Fibroblast of skin of left quadriceps (primary cell): ENCODE measurements at regions not wholly inside any gene's neighbourhood (a gene's known extent, or its start where the extent isn't known, plus 50 kb on each side); places are given as distances from the start of the nearest gene placed in this dataset.
"Not testable (repeated sequence)": the region's sequence is repeated elsewhere in the genome, so short reads cannot be mapped to it uniquely, and the experiment has no call there.

Source experiments
- DNase-seq, 2 experiments: peaks; one replicate each; pipeline ENCODE4 v3.0.0-alpha.2; 2013; ENCODE audit warnings: low read depth in 2 of 2

DNA sequence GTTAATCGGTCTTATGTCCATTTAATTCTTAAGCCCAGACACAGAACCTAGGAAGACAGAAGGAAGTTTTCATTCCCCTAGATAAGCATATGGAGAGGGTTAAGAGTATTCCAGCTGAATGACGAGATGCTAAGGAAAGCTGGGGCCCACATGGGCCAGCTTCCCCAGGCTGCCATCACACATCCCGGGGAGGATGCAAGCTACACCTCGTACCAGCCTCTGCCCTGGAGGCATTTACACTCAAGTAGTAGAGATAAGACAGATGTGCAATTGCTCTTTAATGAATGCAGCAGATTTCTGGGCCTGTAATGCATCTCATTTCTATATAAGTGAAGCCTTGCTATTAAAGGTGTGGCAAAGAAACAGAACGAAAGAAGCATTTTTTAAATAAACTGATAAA is 144.5 kb downstream of the MEX3B start:
- no peak for DNase-seq

DNA sequence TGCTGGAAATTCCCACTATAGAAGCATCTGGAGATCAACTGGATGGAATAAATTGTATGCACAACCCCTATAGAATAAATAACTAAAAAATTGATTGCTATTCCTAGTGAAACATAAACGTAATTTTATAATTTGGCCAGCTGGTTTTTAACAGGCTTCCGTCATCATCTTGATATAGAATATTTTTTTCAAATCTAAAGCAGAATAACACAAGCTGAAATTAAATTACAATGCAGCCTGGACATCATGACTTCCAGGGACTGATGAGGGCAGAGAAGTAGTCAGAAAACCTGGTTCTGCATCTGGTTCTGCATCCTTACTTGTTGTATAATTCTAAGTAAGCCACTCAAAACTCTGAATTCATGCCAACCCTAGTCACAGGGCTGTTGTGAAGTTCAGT is 146.1 kb downstream of the MEX3B start:
- no peak for DNase-seq

DNA sequence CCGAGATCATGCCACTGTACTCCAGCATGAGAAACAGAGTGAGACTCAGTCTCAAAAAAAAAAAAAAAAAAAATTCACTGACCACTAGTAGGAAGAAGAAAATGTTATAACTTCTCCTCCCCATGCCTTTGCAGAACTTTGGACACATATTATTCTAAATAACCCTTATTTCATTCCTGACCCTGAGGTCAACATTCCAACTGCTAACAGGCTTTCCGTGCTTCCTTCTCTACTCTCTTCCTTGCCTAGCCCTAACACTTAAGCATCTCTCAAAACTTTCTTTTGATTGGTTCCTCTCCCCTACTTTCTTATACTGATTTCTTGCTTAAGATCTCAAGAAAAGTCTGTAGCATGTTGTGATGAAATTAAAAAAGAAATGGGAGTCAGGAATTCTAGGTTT is 146.8 kb downstream of the MEX3B start:
- no peak for DNase-seq

DNA sequence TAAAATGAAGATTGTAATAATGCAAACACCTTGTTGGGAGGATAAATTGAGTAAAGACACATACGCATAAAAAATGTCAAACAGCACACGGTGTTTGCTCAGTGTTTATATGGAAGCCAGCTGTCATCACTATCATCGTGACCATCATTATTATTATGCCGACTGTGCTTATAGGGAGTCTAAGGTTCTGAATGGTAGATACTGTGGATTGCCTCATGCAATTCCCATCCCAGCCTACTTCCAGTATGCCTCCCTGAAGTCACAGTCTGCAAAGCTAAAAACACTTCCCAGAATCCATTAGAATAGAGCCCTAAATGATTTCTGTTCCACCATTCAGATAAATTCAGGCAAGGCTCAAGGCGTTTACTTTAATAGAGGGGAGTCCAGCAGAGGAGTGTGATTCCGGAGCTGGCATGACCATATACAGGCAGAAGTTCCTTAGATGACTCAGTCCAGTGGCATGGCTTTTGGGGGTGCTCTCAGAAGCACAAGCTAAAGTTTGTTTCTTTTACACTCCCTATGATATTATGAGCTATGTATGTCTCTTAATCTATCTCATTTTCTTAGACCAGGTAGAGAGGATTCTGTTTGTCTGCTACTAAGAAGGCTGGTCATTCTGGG is 148.7 kb downstream of the MEX3B start:
- DNase-seq = peak; percentile 66 to 67

DNA sequence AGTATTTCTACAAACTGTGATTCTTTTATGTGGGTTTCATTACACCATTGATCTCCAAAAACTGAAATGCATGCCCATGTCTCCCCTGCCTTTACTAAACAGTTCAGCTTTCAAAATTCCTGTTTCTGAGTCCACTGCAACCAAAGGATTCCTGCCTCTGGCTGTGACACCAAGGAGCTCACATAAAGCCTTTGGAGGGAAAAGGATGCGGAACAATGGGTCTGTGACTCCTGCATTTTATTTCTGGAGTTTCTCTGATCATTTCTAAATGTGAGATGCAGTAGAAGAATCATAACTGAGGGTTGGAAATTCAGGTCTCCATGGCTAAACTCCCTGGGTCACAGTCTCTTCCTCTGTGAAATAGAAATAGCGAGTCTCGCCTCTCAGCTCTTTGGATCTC is 149.5 kb downstream of the MEX3B start:
- no peak for DNase-seq

DNA sequence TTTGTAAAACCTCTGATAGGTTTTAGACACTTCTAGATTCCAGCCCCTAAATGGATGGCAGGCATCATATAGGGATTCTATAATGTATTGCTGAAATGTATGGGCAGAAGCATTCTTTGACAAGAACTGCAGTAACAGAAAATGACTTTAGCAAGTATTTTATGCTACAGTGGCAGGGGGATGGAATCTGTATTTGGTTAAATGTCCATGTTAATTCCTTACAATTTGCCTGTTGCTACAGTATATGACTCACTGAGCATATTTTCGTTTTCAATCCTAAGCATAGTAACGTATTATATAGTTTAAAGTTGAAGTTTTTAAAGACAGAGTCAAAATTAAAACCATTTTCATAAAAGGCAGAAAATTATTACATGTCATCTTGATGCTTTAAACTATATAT is 150.1 kb downstream of the MEX3B start:
- DNase-seq = peak in 1 of 2 experiments; percentile 24

DNA sequence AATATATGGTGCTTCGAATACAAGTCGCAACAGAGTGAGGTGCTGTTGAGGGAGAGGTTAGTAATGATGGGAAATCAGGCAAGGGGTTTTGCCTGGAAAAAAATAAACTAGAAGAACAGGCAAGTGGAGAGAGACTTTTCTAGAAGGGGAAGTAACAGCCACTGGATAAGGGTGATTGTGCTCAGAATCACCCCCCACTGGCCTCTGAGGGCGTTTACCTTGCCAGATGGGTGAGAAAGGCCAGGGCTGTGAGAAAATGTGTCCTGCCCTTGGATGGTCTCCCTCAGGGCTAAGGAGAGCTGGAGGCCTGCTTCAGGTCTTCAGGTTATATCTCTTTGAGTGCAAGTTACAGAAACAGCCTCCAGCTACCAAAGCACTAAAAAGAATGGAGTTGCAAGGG is 151.8 kb downstream of the MEX3B start:
- no peak for DNase-seq

DNA sequence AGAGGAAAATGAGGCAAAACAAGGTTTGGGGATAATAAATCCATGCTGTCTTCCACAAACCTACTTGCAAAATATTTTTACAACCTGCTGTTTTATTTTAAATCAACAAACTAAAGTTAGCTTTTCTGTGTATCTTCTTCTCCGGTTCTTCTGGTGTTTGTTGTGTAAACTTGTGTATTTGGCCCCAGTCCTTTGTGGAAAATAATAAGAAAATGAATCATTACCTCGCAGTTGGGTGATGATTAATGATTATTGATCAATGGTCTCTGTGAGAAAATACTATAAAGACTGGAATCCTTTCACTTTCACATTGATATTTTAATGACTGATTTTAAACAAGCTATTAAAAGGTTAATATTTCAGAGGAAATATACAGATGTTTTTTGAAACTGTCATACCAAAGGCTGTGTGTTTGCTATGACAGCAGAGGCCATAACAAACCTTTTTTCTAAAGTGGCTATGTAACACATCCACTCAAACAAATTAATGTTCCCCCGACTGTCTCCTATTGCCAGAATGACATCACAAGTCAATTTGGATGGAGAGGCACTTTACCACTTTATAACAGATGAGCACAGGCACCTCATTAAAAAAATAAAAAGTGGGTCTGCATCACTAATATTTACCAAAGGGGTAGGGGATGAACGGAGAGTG is 152.5 kb downstream of the MEX3B start:
- no peak for DNase-seq

DNA sequence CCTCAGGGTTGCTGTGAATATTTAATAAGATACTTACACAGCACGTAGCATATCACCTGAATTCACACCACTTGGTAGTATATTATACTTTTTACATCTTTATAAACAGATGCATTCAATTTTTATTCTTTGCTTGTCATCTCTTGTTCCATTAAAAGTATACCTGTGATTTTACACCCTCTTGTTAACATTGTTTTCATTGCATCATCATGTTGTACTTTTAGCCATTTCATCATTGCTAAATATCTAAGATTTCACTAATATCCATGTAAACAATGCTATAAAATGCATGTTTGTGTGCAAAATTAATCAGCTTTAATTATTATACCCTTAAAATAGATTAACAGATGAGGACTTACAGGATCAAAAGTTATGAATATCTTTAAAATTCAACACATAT is 155.3 kb downstream of the MEX3B start:
- no peak for DNase-seq

DNA sequence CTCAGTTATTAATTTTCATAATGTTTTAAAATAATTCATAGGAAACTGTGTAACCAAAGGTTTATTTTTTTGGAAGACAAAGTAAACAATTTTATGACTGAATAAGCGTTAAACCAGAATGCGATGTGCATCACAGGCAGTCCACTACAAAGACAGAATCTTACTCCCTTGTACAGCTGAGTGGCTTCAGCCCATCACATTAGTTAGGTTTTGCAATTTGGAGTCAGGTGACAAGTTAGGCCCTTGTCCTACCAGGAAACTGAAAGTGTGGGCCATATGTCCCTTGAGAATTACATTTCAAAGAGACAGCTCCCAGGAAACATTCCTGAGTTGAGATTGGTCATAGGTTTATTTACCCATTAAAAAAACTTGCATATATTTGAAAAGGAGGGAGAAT is 156.3 kb downstream of the MEX3B start:
- no peak for DNase-seq

DNA sequence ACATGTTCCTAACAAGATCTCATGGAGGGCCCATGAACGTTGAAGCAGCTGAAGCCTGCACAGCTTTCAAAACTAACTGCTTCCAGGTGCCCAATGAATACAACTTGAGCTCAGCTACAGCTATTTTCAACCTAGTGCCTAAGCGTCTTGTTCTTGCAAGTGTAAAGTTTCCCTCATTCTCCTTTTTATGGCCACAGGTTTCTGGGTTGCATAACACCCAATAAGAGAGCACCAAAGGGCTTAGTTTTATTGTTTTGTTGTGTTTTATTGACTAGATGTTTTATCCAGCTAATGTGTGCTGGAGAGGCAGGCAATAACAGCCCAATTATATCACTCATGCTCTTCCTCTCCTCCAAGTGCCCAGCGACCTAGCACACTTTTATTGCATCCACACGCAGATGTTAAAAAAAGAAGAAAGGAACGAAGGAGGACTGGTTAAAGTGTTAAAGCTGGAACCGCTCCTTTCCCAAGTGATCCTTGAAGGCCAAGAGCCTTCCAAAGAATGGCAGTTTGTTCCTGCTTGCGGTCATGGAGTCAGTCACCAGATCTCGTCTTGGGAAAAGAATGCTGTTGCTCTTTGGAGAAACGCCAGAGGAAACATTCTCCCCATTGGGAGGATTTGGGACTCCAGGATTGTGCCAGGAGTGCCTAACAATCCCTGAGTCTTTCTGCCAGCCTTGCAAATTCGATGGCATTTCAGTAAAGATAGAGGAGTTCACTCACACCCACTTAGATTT is 156.9 kb downstream of the MEX3B start:
- DNase-seq = peak in 1 of 2 experiments; percentile 44

DNA sequence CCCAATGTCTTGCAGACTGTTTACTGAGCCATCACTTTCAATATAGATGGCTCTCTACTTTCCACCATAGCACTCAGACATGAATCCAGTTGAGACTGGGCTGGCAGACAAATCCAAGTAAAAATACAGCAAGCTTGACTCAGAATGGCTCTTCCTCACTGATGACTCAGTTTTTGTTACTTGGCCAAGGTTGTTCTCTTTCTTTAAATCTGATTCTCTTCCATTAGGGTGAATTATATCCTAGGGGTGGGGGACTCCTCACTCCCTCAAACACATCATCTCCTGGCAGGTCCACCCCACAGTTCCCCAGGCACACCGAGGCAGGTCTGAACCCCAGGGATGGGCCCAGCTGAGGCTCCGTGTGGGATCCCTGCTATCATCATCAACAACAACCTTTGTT is 157.9 kb downstream of the MEX3B start:
- DNase-seq = peak; percentile 56 to 67

DNA sequence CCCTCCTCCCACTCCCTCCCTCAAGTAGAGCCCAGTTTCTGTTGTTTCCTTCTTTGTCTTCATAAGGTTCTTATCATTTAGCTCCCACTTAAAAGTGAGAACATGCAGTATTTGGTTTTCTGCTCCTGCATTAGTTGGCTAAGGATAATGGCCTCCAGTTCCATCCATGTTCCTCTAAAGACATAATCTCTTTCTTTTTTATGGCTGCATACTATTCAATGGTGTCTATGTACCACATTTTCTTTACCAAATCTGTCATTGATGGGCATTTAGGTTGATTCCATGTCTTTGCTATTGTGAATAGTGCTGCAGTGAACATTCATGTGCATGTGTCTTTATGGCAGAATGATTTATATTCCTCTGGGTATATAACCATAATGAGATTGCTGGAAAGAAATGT is 158.6 kb downstream of the MEX3B start:
- not testable (repeated sequence) for DNase-seq

DNA sequence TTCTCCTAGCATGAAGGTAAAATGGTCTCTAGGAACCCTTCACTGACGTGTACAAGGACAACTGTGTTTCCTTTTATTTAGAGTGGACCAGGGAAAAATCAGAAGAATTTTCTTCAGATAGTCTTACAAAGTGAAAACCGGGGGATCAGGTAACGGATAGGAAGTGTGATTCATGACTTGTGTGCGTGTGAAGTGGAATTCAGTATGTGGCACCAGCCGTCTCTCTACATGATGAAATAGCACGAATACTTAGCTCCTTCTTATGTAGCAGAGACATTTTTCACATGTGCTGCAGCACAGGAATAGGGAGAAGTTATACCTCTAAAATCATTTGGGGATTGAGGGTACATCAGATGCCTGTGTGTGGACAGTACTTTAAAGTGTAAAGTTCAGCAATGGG is 159.2 kb downstream of the MEX3B start:
- DNase-seq = no peak

DNA sequence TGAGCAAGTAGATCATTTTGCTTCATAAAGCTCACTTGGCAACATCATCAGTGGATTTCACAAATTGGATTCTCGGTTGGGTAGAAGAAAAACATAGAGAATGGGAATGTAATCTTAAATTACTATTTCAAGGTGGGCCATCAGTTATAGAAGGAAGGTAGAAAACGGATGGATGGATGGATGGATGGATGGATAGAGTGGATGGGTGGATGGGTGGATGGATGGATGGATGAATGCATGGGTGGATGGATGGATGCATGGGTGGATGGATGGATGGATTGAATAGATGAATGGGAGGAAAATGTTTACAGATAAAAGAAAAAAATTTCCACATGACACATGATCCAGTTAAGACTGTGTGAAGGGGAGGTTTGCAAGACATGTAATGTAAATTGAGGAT is 159.7 kb downstream of the MEX3B start:
- DNase-seq = no peak

DNA sequence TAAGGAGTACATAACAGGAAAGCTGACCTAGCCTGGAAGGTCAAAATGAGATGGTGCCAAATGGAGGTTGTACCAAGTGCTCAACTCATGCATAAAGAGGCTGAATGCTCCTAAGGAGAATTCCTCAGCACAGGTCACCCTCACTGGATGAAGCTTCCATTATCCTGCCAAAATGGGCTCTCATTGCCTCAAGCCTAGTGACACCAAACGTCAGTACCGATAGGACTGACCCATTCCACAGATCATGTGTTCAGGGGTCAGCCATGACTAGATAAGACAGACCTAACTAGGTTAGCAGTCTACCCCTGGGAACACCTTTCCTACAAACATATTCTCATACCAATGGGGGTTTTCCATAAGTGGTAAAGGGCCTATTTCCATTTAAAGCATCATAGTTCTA is 160.7 kb downstream of the MEX3B start:
- DNase-seq = no peak

DNA sequence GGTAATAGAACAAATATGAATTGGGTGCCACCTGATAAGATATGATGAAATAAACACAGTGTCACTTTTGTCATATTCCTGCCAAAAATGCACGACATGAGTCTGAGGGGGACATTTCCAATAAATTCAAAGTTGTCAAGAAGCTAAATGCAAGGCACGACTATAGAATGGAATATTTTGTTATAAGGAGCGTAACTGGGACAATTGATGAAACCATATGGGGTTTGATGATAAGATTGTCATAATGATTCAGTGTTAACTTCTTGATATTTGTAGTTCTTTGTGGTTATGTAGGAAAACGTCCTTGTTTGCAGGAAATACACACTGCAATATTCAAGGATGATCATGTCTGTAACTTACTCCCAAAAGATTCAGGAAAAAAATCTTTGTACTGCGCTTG is 163.3 kb downstream of the MEX3B start:
- no peak for DNase-seq

DNA sequence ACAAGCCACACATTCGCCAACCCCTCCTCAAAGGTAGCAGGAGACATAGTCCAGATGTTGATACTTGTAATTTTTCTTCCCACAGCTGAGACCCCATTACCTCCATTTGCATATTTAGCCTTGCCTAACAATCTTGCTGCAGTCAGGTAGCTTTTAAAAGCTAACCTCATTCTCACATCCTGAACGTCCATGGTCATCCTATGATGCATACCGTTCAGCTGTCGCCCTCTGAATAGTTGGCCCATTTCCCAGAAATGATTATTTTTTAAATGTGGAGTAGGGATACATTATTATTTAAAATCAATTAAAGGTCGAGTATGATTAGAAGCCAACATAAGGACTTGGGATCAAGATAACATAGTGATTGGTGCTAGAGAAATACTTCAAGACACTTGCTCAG is 165.0 kb downstream of the MEX3B start:
- DNase-seq = no peak

DNA sequence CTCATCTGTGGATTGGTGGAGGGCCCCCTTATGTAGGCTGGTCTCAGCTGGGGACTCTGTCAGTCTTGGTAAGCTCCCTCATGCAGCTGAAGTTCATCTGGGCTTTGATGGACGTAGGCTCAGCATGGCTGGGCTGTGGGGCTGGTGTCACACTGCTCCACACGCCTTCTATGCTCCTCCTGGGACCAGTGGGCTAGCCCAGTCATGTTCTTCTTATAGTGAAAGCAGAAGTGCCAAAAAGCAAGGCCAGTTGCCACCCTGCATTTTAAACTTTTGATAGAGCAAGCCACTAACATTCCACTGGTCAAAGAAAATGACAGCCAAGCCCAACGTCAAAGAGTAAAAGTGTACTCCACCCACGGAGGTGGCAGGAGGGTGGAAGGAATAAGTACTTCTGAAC is 165.5 kb downstream of the MEX3B start:
- DNase-seq = no peak

DNA sequence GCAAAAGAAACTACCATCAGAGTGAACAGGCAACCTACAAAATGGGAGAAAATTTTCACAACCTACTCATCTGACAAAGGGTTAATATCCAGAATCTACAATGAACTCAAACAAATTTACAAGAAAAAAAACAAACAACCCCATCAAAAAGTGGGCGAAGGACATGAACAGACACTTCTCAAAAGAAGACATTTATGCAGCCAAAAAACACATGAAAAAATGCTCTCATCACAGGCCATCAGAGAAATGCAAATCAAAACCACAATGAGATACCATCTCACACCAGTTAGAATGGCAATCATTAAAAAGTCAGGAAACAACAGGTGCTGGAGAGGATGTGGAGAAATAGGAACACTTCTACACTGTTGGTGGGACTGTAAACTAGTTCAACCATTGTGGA is 170.1 kb downstream of the MEX3B start:
- not testable (repeated sequence) for DNase-seq

DNA sequence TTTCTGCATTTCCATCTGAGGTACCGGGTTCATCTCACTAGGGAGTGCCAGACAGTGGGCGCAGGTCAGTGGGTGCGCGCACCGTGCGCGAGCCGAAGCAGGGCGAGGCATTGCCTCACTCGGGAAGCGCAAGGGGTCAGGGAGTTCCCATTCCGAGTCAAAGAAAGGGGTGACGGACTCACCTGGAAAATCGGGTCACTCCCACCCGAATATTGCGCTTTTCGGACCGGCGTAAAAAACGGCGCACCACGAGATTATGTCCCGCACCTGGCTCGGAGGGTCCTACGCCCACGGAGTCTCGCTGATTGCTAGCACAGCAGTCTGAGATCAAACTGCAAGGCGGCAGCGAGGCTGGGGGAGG is 175.1 kb downstream of the MEX3B start:
- DNase-seq = not testable (repeated sequence)

DNA sequence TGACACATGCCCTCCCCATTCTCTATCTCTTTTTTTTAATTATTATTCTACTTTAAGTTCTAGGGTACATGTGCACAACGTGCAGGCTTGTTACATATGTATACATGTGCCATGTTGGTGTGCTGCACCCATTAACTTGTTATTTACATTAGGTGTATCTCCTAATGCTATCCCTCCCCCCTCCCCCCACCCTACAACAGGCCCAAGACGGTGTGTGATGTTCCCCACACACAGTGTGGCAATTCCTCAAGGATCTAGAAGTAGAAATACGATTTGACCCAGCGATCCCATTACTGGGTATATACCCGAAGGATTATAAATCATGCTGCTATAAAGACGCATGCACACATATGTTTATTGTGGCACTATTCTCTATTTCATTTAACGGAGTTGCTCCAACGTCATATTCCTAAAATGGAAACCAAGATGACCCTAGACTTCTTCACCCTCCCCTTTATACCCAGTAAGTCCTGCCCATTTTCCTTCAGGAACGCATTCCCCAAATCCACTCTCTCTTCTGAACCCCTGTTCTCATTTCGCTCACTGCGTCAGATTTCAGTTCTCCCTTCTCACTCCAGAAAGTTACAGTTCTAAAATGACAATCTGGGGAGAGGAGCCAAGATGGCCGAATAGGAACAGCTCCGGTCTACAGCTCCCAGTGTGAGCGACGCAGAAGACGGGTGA is 175.6 kb downstream of the MEX3B start:
- not testable (repeated sequence) for DNase-seq
